Germinal center (tissue), 1 donor: ENCODE measurements at regions not wholly inside any gene's neighbourhood (a gene's known extent, or its start where the extent isn't known, plus 50 kb on each side); places are given as distances from the start of the nearest gene placed in this dataset.

Experiments used
- DNase-seq: peaks from one replicate; pipeline ENCODE4 v3.0.0; 2012; ENCODE audit warnings: mixed read lengths, low spot score

GRCh38 chr17:12290207-12290606 lies 269.5 kb downstream of the MAP2K4 start:
- no peak for DNase-seq

GRCh38 chr17:12296209-12296625 lies 275.5 kb downstream of the MAP2K4 start:
- no peak for DNase-seq

GRCh38 chr17:12301551-12301950 lies 280.9 kb downstream of the MAP2K4 start:
- DNase-seq = no peak

- DNase-seq = no peak
Observed at GRCh38 chr17:12302711-12303110, 282.0 kb downstream of the MAP2K4 start.

GRCh38 chr17:12310811-12311210 lies 290.1 kb downstream of the MAP2K4 start:
- DNase-seq = no peak

GRCh38 chr17:12312692-12313091 lies 292.0 kb downstream of the MAP2K4 start:
- DNase-seq = no peak

GRCh38 chr17:12313786-12314185 lies 293.1 kb downstream of the MAP2K4 start:
- no peak for DNase-seq

GRCh38 chr17:12316021-12316420 lies 295.3 kb downstream of the MAP2K4 start:
- DNase-seq = no peak

GRCh38 chr17:12318571-12319266 lies 298.0 kb downstream of the MAP2K4 start:
- DNase-seq = no peak

GRCh38 chr17:12320286-12320685 lies 299.6 kb downstream of the MAP2K4 start:
- no peak for DNase-seq

- no peak for DNase-seq
Observed at GRCh38 chr17:12328204-12328603, 307.5 kb downstream of the MAP2K4 start.

GRCh38 chr17:12330456-12330855 lies 309.8 kb downstream of the MAP2K4 start:
- no peak for DNase-seq

GRCh38 chr17:12341328-12341727 lies 320.7 kb downstream of the MAP2K4 start:
- DNase-seq = no peak

- no peak for DNase-seq
Observed at GRCh38 chr17:12342161-12342560, 321.5 kb downstream of the MAP2K4 start.

GRCh38 chr17:12342609-12343435 lies 322.1 kb downstream of the MAP2K4 start:
- DNase-seq = peak; percentile 68

- no peak for DNase-seq
Observed at GRCh38 chr17:12348476-12348875, 317.2 kb upstream of the MYOCD start.

GRCh38 chr17:12349297-12349696 lies 316.4 kb upstream of the MYOCD start:
- no peak for DNase-seq

- no peak for DNase-seq
Observed at GRCh38 chr17:12352127-12352526, 313.6 kb upstream of the MYOCD start.

GRCh38 chr17:12357600-12357999 lies 308.1 kb upstream of the MYOCD start:
- DNase-seq = no peak

- DNase-seq = no peak
Observed at GRCh38 chr17:12358477-12358876, 307.2 kb upstream of the MYOCD start.

- no peak for DNase-seq
Observed at GRCh38 chr17:12362853-12363455, 302.7 kb upstream of the MYOCD start.

GRCh38 chr17:12365805-12366204 lies 299.9 kb upstream of the MYOCD start:
- DNase-seq = no peak

GRCh38 chr17:12369065-12369464 lies 296.6 kb upstream of the MYOCD start:
- DNase-seq = no peak
